SK-N-MC (cell line): ENCODE measurements at regions not wholly inside any gene's neighbourhood (a gene's known extent, or its start where the extent isn't known, plus 50 kb on each side); places are given as distances from the start of the nearest gene placed in this dataset.

Source experiments
- DNase-seq: peaks from one replicate; pipeline ENCODE4 v3.0.0-alpha.2; 2011; ENCODE audit warnings: low read depth, low spot score
- H3K27ac ChIP-seq: fragments of 200-600 bp; sonication (generic); 2 replicates; pipeline ENCODE4 v1.5.1; 2016; ENCODE audit warnings: mixed run types
- H3K36me3 ChIP-seq: fragments of 200-600 bp; sonication (generic); 2 replicates; pipeline ENCODE4 v1.6.1; 2017; ENCODE audit warnings: antibody characterized with exemption, low read length, mixed read lengths; ENCODE audit not compliant: insufficient read depth
- H3K4me3 ChIP-seq: fragments of 200-600 bp; sonication (generic); 2 replicates; pipeline ENCODE4 v1.5.1; 2016
- H3K9ac ChIP-seq: fragments of 200-600 bp; sonication (generic); 2 replicates; pipeline ENCODE4 v1.8.0; 2017; ENCODE audit warnings: mixed run types, mixed read lengths; ENCODE audit not compliant: insufficient read length
- H3K9me3 ChIP-seq: fragments of 200-600 bp; sonication (generic); 2 replicates; pipeline ENCODE4 v1.6.1; 2017; ENCODE audit warnings: low read depth, mild to moderate bottlenecking, antibody characterized with exemption, low read length, moderate library complexity, mixed read lengths
- EZH2 ChIP-seq: fragments of 200-600 bp; sonication (generic); IDR thresholded peaks from one replicate; pipeline ENCODE4 v1.6.1; 2017; ENCODE audit warnings: antibody characterized with exemption
- FOXP2 ChIP-seq: optimal IDR thresholded peaks from 2 replicates; pipeline ENCODE3; 2011; ENCODE audit warnings: mild to moderate bottlenecking, moderate library complexity; ENCODE audit not compliant: insufficient read depth; ENCODE audit errors: extremely low read length, control extremely low read depth
- POLR2AphosphoS5 ChIP-seq: IDR thresholded peaks from 2 replicates; pipeline ENCODE4 v1.6.1; 2012; ENCODE audit warnings: mild to moderate bottlenecking, low read depth, low read length, borderline replicate concordance

DNA sequence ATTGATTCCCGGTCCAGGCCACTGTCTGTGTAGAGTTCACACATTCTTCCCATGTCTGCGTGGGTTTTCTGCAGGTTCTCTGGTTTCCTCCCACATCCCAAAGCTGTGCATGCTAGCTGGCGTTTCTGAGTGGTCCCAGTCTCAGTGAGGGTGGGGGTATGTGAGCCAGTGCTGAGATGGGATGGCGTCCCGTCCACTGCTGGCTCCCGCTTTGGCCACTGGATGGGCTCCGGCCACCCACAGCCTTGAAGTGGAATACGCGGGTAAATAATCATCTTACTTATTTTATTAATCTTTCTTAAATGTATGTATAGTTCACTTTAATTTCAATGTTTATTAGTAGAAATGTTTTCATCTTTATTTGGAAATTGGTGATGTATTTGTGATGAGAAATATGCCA, 343.5 kb upstream of the MANEA start:
- H3K9ac ChIP-seq = no peak overlapping the region
- TF ChIP-seq FOXP2 = no peak
- no peak for TF ChIP-seq EZH2
- no peak for TF ChIP-seq POLR2AphosphoS5
- no peak overlapping the region for H3K4me3 ChIP-seq
- no peaks in the 10 kb centered on the region for H3K36me3 ChIP-seq
- no peaks in the 10 kb centered on the region for H3K9me3 ChIP-seq
- no peak overlapping the region for H3K27ac ChIP-seq
- no peak for DNase-seq

DNA sequence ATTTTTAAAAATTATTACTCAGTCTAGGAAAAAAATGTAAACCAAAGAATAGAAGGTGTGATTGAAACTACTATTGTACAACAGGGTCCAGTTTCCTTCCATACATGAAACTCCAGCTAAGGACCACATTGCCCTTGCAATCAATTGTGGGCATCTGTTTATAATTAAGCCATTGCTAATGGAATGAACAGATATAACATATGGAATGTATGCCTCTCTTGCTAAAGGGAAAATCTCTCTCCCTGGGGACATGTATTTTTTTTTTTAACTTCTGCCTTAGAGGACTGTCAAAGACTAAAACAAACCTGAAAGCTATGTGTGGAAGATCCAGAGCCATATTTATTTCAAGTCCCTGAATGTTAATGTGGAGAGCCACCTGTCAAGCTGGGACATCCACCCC, 336.8 kb upstream of the MANEA start:
- no peaks in the 10 kb centered on the region for H3K36me3 ChIP-seq
- no peaks in the 10 kb centered on the region for H3K9me3 ChIP-seq
- peak overlapping the region; percentile 34; the same call in 1 of the 2 replicates for H3K4me3 ChIP-seq
- H3K9ac ChIP-seq = no peak overlapping the region
- H3K27ac ChIP-seq = peak overlapping the region; percentile 78
- peak; percentile 95 for DNase-seq
- no peak for TF ChIP-seq EZH2
- TF ChIP-seq POLR2AphosphoS5 = peak; percentile 44; the same call in 1 of the 2 replicates
- TF ChIP-seq FOXP2 = no peak

DNA sequence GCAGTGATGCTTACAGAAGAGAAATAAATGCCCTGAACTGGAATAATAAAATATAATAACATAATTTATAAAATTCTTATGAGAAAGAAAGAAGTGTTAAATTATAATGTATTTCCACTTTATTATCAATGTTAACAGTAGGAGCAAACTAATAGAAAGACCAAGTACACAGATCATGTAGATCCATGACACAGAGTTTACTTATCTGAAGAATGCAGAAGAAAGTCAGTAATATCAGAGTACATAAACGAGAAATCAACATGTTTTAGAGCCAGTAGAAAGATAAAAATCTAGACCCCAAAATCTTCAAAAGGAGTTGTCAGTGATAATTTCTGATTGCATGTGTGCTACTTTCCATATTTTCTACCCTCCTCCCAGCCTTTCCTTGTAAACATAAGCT, 334.8 kb upstream of the MANEA start:
- no peak for TF ChIP-seq EZH2
- TF ChIP-seq POLR2AphosphoS5 = no peak
- TF ChIP-seq FOXP2 = no peak
- H3K27ac ChIP-seq = no peak overlapping the region
- no peak for DNase-seq
- H3K9me3 ChIP-seq = no peaks in the 10 kb centered on the region
- no peaks in the 10 kb centered on the region for H3K36me3 ChIP-seq
- H3K4me3 ChIP-seq = no peak overlapping the region
- no peak overlapping the region for H3K9ac ChIP-seq

DNA sequence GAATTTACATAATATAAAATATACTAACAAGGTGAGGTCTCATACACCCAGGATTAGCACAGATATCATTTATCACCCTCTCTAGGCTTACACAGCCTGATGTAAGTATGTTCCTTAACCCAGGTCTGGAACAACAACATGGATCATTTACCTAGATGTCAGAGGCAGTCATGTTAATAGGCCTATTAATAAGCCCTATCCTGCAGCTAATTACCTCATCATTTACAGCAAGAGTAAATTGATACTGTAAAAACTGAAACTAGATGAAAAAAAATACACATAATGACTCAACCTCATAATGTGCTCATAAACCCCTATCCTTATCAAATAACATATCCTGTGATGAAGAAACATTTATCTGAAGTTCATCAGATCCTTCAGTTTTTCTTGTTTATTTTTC, 334.3 kb upstream of the MANEA start:
- no peaks in the 10 kb centered on the region for H3K36me3 ChIP-seq
- H3K9ac ChIP-seq = no peak overlapping the region
- no peak for TF ChIP-seq EZH2
- TF ChIP-seq POLR2AphosphoS5 = no peak
- TF ChIP-seq FOXP2 = no peak
- no peak for DNase-seq
- no peak overlapping the region for H3K4me3 ChIP-seq
- no peak overlapping the region; the same call in 1 of the 2 replicates for H3K27ac ChIP-seq
- H3K9me3 ChIP-seq = no peaks in the 10 kb centered on the region

DNA sequence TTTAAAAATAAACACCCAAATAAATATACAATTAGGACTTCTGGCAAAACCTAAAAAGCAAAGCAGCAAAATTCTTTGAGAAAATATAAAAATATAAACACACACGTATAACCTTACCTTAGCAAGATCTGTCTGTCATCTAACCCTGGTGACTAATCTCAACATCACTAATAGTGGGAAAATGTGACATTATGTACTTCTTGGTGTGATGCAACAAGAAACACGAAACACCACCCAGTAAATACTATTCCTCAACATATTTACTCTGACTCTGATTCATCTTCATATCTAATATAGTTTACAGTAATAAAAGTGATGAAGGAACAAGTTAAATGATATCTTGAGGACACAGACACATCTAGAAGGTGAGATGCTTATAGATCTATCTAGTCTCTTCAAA, 332.6 kb upstream of the MANEA start:
- H3K9ac ChIP-seq = no peak overlapping the region
- H3K4me3 ChIP-seq = no peak overlapping the region
- DNase-seq = no peak
- H3K27ac ChIP-seq = no peak overlapping the region
- TF ChIP-seq EZH2 = no peak
- no peak for TF ChIP-seq POLR2AphosphoS5
- no peak for TF ChIP-seq FOXP2
- no peaks in the 10 kb centered on the region for H3K9me3 ChIP-seq
- no peaks in the 10 kb centered on the region for H3K36me3 ChIP-seq

DNA sequence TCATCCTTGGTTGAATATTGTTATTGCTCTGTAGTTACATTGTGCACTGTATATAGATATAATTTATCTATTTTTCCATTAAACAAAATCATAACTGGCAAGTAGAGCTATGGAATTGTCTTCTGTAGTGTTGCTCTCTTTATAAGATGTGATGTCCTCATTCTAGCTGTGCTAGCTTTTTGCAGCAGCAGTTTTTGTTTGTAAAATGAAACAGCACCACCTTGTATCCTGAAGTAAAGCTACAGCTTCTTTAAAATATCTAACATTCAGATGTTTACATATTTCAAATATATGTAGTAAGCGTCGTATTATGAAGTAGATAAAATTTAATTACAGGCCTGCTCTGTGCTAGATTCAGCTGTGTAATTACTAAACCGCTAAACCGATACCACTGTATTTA, 328.8 kb upstream of the MANEA start:
- Histone ChIP-seq H3K9ac (peak overlapping the region; percentile 62), H3K27ac (peak overlapping the region; percentile 95)
- TF ChIP-seq FOXP2 = peak; percentile 80
- TF ChIP-seq EZH2 = no peak

DNA sequence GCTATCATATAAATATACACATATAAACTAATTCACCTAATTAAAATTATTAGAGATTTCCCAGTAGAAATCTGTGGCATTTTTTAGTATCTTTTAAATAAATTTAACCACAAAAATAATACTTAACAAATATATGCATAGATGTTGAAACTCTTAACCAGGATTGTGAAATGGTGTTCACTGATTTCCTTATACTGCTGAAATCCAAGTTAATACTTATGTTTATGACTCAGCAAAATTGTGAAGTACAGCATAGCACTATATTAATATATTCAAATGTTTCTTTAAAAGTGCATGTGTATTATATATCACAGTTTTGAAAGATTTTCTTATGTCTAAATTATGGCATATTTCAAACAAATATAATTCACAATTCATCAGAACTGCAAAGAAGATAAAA, 328.2 kb upstream of the MANEA start:
- Histone ChIP-seq H3K4me3 (peak overlapping the region; percentile 61), H3K9ac (peak overlapping the region; percentile 62), H3K9me3 (no peaks in the 10 kb centered on the region; the same call in 1 of the 2 replicates), H3K36me3 (no peaks in the 10 kb centered on the region), H3K27ac (peak overlapping the region; percentile 95)
- DNase-seq = peak; percentile 96
- peak; percentile 35; the same call in 1 of the 2 replicates for TF ChIP-seq POLR2AphosphoS5
- no peak for TF ChIP-seq EZH2

More for the DNA sequence above, 328.8 kb upstream of the MANEA start:
- H3K4me3 ChIP-seq = peak overlapping the region; percentile 61
- DNase-seq = peak; percentile 73
- no peaks in the 10 kb centered on the region; the same call in 1 of the 2 replicates for H3K9me3 ChIP-seq
- no peaks in the 10 kb centered on the region for H3K36me3 ChIP-seq

DNA sequence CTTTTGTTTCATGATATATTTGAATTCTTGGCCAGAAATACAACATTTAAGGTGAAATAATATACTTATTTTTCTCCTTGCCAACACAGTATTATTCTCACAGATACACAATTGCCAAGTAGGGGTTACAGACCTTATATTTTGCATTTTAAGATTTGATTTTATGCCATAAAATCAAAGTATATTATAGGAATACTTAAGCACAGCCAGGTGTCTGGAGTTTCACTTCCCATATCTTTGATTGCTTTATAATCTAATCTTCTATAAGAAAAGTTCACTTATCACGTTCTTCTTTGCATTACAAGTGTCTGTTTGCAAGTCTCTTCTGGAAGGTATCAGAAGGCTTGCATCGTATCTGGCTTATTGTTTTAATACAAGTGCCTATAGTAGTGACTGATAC, 327.7 kb upstream of the MANEA start:
- TF ChIP-seq POLR2AphosphoS5 (no peak), EZH2 (no peak), FOXP2 (no peak)
- Histone ChIP-seq H3K27ac (peak overlapping the region; percentile 95), H3K9me3 (no peaks in the 10 kb centered on the region; the same call in 1 of the 2 replicates), H3K4me3 (peak overlapping the region; percentile 61), H3K9ac (peak overlapping the region; percentile 45), H3K36me3 (no peaks in the 10 kb centered on the region)
- no peak for DNase-seq

DNA sequence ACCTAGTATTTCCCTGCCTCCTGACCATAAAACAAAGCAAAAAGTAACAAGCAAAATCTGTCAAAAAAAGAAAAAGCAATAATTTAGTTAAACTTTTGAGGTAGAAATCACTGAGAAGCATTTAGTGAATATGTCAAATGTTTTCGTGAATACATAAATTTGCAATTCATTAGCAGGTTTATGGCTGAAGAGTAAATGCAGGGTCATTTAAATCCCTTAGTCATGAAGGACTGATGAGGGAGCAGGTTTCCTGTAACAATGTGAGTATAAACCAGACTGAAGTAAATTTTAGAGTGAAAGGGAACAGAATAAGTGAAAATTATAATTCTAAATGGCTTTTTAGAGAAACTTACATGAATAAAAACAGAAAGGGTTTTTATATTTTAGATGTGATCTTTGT, 313.5 kb upstream of the MANEA start:
- Histone ChIP-seq H3K4me3 (no peak overlapping the region), H3K9me3 (no peaks in the 10 kb centered on the region), H3K27ac (no peak overlapping the region), H3K9ac (no peak overlapping the region), H3K36me3 (no peaks in the 10 kb centered on the region)
- DNase-seq = no peak
- TF ChIP-seq FOXP2 = no peak
- no peak for TF ChIP-seq EZH2
- no peak for TF ChIP-seq POLR2AphosphoS5
